SK-N-SH treated with all-trans-retinoic acid at 6 μM for 48 hours (cell line): ENCODE measurements at regions not wholly inside any gene's neighbourhood (a gene's known extent, or its start where the extent isn't known, plus 50 kb on each side); places are given as distances from the start of the nearest gene placed in this dataset.

Experiments
- ATAC-seq: fragments of 200-7000 bp; cut with Tn5 transposase; 3 replicates; pipeline ENCODE4 v1.9.1; 2020; ENCODE audit warnings: mild to moderate bottlenecking, moderate library complexity
- ARNTL ChIP-seq: fragments of 450-650 bp; formaldehyde crosslinking; IDR thresholded peaks from 2 replicates; pipeline ENCODE4 v1.5.0; 2020; ENCODE audit warnings: low read depth, mild to moderate bottlenecking, moderate library complexity, borderline replicate concordance
- BACH2 ChIP-seq: fragments of 250-450 bp; sonication (Bioruptor Pico); IDR thresholded peaks from 2 replicates; pipeline ENCODE4 v1.9.0; 2021; ENCODE audit warnings: mild to moderate bottlenecking, borderline replicate concordance
- CSDC2 ChIP-seq: fragments of 250-450 bp; sonication (Bioruptor Pico); IDR thresholded peaks from 2 replicates; pipeline ENCODE4 v1.5.0; 2020; ENCODE audit warnings: mild to moderate bottlenecking, moderate library complexity
- ESRRG ChIP-seq: fragments of 250-450 bp; sonication (Bioruptor Pico); IDR thresholded peaks from 2 replicates; pipeline ENCODE4 v1.6.1; 2021; ENCODE audit warnings: mild to moderate bottlenecking
- GLIS3 ChIP-seq: fragments of 250-450 bp; sonication (Bioruptor Pico); IDR thresholded peaks from 2 replicates; pipeline ENCODE4 v1.5.0; 2020; ENCODE audit warnings: mild to moderate bottlenecking, moderate library complexity
- ISL1 ChIP-seq: fragments of 250-450 bp; sonication (Bioruptor Pico); IDR thresholded peaks from 2 replicates; pipeline ENCODE4 v2.1.2; 2022; ENCODE audit warnings: mild to moderate bottlenecking, moderate library complexity
- OSR1 ChIP-seq: fragments of 250-450 bp; sonication (Bioruptor Pico); IDR thresholded peaks from 2 replicates; pipeline ENCODE4 v1.8.0; 2022; ENCODE audit warnings: moderate library complexity, mild to moderate bottlenecking, inconsistent platforms
- RARB ChIP-seq: fragments of 250-450 bp; sonication (Bioruptor Pico); IDR thresholded peaks from 2 replicates; pipeline ENCODE4 v1.8.0; 2021; ENCODE audit warnings: mild to moderate bottlenecking, moderate library complexity
- SNAI2 ChIP-seq: fragments of 250-450 bp; sonication (Bioruptor Pico); IDR thresholded peaks from 2 replicates; pipeline ENCODE4 v1.5.0; 2020; ENCODE audit warnings: mild to moderate bottlenecking, moderate library complexity
- TCF4 ChIP-seq: fragments of 250-450 bp; sonication (Bioruptor Pico); IDR thresholded peaks from 2 replicates; pipeline ENCODE4 v1.8.0; 2021; ENCODE audit warnings: mild to moderate bottlenecking, moderate library complexity, borderline replicate concordance
- TOX ChIP-seq: fragments of 250-450 bp; sonication (Bioruptor Pico); IDR thresholded peaks from 2 replicates; pipeline ENCODE4 v1.8.0; 2021; ENCODE audit warnings: mild to moderate bottlenecking, moderate library complexity, borderline replicate concordance
- ZC3H10 ChIP-seq: fragments of 250-450 bp; sonication (Bioruptor Pico); IDR thresholded peaks from 2 replicates; pipeline ENCODE4 v1.5.1; 2021; ENCODE audit warnings: mild to moderate bottlenecking, moderate library complexity
- ZFP3 ChIP-seq: fragments of 250-450 bp; sonication (Bioruptor Pico); IDR thresholded peaks from 2 replicates; pipeline ENCODE4 v1.5.0; 2020; ENCODE audit warnings: mild to moderate bottlenecking, moderate library complexity
- ZFP30 ChIP-seq: fragments of 450-650 bp; formaldehyde crosslinking; IDR thresholded peaks from 2 replicates; pipeline ENCODE4 v1.5.0; 2022; ENCODE audit warnings: mild to moderate bottlenecking, moderate library complexity
- ZNF565 ChIP-seq: fragments of 450-650 bp; formaldehyde crosslinking; conservative IDR thresholded peaks from 2 replicates; pipeline ENCODE4 v1.5.0; 2020; ENCODE audit warnings: low read depth, mild to moderate bottlenecking, moderate library complexity
- ZNF70 ChIP-seq: fragments of 450-650 bp; formaldehyde crosslinking; IDR thresholded peaks from 2 replicates; pipeline ENCODE4 v1.5.0; 2020; ENCODE audit warnings: mild to moderate bottlenecking, moderate library complexity
- ZNF8 ChIP-seq: fragments of 450-650 bp; formaldehyde crosslinking; IDR thresholded peaks from 2 replicates; pipeline ENCODE4 v1.5.0; 2020; ENCODE audit warnings: mild to moderate bottlenecking, moderate library complexity
- TF ChIP-seq, protein P1 (sequence below): fragments of 250-450 bp; sonication (Bioruptor Pico); IDR thresholded peaks from 2 replicates; pipeline ENCODE4 v1.5.1; 2021; ENCODE audit warnings: mild to moderate bottlenecking, moderate library complexity
- TF ChIP-seq, protein P2 (sequence below): fragments of 250-450 bp; sonication (Bioruptor Pico); IDR thresholded peaks from 2 replicates; pipeline ENCODE4 v1.5.1; 2020; ENCODE audit warnings: low read depth, mild to moderate bottlenecking, moderate library complexity
- TF ChIP-seq, protein P3 (sequence below): fragments of 250-450 bp; sonication (Bioruptor Pico); IDR thresholded peaks from 2 replicates; pipeline ENCODE4 v1.8.0; 2021; ENCODE audit warnings: low read depth, mild to moderate bottlenecking, moderate library complexity, borderline replicate concordance
- TF ChIP-seq, protein P4 (sequence below): fragments of 250-450 bp; sonication (Bioruptor Pico); IDR thresholded peaks from 2 replicates; pipeline ENCODE4 v1.5.0; 2020; ENCODE audit warnings: mild to moderate bottlenecking, moderate library complexity

DNA sequence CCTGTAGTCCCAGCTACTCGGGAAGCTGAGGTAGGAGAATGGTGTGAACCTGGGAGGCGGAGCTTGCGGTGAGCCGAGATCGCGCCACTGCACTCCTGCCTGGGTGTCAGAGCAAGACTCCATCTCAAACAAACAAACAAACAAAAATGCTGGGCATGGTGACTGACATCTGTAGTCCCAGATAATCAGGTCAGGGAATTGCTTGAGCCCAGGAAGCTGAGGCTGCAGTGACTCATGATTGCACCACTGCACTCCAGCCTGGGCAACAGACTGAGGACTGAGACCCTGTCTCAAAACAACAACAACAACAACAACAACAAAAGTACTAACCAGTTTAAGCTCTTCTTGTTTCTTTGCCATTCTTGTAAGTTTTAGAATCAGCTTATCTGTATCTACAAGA lies 383.0 kb upstream of the PMFBP1 start:
- ATAC-seq: no peak

DNA sequence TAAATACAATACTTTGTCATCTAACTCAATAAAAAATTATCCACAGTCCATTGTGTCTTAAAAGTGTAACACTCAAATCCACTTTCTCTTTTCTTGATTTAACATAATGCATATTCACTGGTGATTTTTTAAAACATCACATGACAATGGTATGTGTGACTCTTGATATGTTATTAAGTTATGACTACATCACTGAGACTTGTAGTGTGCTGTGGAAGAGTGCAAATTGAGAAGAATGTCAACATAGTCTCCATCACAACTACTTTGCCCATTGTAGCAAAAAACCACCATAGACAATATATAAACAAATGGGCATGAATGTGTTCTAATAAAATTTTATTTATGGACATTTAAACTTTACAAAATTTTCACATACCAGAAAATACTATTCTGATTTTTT lies 380.7 kb upstream of the PMFBP1 start:
- no peak for ATAC-seq
- TF ChIP-seq, protein P1, sequence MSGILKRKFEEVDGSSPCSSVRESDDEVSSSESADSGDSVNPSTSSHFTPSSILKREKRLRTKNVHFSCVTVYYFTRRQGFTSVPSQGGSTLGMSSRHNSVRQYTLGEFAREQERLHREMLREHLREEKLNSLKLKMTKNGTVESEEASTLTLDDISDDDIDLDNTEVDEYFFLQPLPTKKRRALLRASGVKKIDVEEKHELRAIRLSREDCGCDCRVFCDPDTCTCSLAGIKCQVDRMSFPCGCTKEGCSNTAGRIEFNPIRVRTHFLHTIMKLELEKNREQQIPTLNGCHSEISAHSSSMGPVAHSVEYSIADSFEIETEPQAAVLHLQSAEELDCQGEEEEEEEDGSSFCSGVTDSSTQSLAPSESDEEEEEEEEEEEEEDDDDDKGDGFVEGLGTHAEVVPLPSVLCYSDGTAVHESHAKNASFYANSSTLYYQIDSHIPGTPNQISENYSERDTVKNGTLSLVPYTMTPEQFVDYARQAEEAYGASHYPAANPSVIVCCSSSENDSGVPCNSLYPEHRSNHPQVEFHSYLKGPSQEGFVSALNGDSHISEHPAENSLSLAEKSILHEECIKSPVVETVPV: no peak
- no peak for TF ChIP-seq BACH2 (CRISPR knock-in tag)
- no peak for TF ChIP-seq TCF4 (CRISPR knock-in tag)
- no peak for TF ChIP-seq ZNF565 (CRISPR knock-in tag)
- no peak for TF ChIP-seq SNAI2
- TF ChIP-seq RARB (CRISPR knock-in tag): no peak
- no peak for TF ChIP-seq ZC3H10 (CRISPR knock-in tag)
- TF ChIP-seq, protein P2, sequence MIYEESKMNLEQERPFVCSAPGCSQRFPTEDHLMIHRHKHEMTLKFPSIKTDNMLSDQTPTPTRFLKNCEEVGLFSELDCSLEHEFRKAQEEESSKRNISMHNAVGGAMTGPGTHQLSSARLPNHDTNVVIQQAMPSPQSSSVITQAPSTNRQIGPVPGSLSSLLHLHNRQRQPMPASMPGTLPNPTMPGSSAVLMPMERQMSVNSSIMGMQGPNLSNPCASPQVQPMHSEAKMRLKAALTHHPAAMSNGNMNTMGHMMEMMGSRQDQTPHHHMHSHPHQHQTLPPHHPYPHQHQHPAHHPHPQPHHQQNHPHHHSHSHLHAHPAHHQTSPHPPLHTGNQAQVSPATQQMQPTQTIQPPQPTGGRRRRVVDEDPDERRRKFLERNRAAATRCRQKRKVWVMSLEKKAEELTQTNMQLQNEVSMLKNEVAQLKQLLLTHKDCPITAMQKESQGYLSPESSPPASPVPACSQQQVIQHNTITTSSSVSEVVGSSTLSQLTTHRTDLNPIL (CRISPR knock-in tag): no peak
- TF ChIP-seq, protein P3, sequence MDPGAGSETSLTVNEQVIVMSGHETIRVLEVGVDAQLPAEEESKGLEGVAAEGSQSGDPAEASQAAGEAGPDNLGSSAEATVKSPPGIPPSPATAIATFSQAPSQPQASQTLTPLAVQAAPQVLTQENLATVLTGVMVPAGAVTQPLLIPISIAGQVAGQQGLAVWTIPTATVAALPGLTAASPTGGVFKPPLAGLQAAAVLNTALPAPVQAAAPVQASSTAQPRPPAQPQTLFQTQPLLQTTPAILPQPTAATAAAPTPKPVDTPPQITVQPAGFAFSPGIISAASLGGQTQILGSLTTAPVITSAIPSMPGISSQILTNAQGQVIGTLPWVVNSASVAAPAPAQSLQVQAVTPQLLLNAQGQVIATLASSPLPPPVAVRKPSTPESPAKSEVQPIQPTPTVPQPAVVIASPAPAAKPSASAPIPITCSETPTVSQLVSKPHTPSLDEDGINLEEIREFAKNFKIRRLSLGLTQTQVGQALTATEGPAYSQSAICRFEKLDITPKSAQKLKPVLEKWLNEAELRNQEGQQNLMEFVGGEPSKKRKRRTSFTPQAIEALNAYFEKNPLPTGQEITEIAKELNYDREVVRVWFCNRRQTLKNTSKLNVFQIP: no peak
- TF ChIP-seq ARNTL (CRISPR knock-in tag): no peak
- no peak for TF ChIP-seq ZFP30
- no peak for TF ChIP-seq ZFP3
- TF ChIP-seq GLIS3 (CRISPR knock-in tag): no peak
- TF ChIP-seq ISL1: no peak
- no peak for TF ChIP-seq ZNF8
- no peak for TF ChIP-seq TOX (CRISPR knock-in tag)
- TF ChIP-seq, protein P4, sequence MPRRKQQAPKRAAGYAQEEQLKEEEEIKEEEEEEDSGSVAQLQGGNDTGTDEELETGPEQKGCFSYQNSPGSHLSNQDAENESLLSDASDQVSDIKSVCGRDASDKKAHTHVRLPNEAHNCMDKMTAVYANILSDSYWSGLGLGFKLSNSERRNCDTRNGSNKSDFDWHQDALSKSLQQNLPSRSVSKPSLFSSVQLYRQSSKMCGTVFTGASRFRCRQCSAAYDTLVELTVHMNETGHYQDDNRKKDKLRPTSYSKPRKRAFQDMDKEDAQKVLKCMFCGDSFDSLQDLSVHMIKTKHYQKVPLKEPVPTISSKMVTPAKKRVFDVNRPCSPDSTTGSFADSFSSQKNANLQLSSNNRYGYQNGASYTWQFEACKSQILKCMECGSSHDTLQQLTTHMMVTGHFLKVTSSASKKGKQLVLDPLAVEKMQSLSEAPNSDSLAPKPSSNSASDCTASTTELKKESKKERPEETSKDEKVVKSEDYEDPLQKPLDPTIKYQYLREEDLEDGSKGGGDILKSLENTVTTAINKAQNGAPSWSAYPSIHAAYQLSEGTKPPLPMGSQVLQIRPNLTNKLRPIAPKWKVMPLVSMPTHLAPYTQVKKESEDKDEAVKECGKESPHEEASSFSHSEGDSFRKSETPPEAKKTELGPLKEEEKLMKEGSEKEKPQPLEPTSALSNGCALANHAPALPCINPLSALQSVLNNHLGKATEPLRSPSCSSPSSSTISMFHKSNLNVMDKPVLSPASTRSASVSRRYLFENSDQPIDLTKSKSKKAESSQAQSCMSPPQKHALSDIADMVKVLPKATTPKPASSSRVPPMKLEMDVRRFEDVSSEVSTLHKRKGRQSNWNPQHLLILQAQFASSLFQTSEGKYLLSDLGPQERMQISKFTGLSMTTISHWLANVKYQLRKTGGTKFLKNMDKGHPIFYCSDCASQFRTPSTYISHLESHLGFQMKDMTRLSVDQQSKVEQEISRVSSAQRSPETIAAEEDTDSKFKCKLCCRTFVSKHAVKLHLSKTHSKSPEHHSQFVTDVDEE (CRISPR knock-in tag): no peak
- no peak for TF ChIP-seq CSDC2
- TF ChIP-seq OSR1 (CRISPR knock-in tag): no peak
- no peak for TF ChIP-seq ESRRG

More for the DNA sequence above, 383.0 kb upstream of the PMFBP1 start:
- TF ChIP-seq SNAI2 (no peak), TCF4 (CRISPR knock-in tag) (no peak), CSDC2 (no peak), ZFP3 (no peak), OSR1 (CRISPR knock-in tag) (no peak), ZNF70 (CRISPR knock-in tag) (no peak), ZC3H10 (CRISPR knock-in tag) (no peak), TOX (CRISPR knock-in tag) (no peak), BACH2 (CRISPR knock-in tag) (no peak), GLIS3 (CRISPR knock-in tag) (no peak)
- TF ChIP-seq, protein P3: no peak
- TF ChIP-seq, protein P4 (CRISPR knock-in tag): no peak
